ENCODE measurements at regions not wholly inside any gene's neighbourhood (a gene's known extent, or its start where the extent isn't known, plus 50 kb on each side); places are given as distances from the start of the nearest gene placed in this dataset.

GRCh38 chr16:66220702-66221101 is 145.8 kb upstream of the CDH5 start:
- H3K79me1 ChIP-seq (ENCODE audit: low read depth in 1 of 2, low read length in 2 of 2): no peaks in the 10 kb centered on the region
- WGBS, 2 experiments (ENCODE audit: extremely low coverage in 2 of 2, insufficient read length in 1 of 2): 83% methylated on average over 4 of the region's 6 CpGs; no CpG with 5 or more reads in 1 of the 2 experiments
- H3K27me3 ChIP-seq (ENCODE audit: control insufficient read depth, insufficient read depth, low read length): peaks cover 11% of the 10 kb centered on the region
- peaks cover 12% of the 10 kb centered on the region for H3K9me1 ChIP-seq (ENCODE audit: insufficient read depth, low read length)
- no peak overlapping the region for H2BK20ac ChIP-seq (ENCODE audit: low read depth, low read length)
- in situ Hi-C loops (cut with MboI; ENCODE audit: low sequenced_read_pairs): no loop called here
- no peaks in the 10 kb centered on the region for H3K36me3 ChIP-seq (ENCODE audit: control insufficient read depth, insufficient read depth, low read length)
- BruUV-seq (replicated peaks): no TSS peak
- H3K23ac ChIP-seq (ENCODE audit: low read depth, low read length): no peak overlapping the region
- intact Hi-C loops (cut with micrococcal nuclease): no loop called here
- H3K4me1 ChIP-seq (ENCODE audit: control insufficient read depth, insufficient read depth, low read length): peaks cover 8% of the 10 kb centered on the region; the same call in 1 of the 2 replicates
- H2BK120ac ChIP-seq (ENCODE audit: low read depth, low read length): no peak overlapping the region
- H4K8ac ChIP-seq (ENCODE audit: low read depth in 2 of 2, low read length in 2 of 2): no peak overlapping the region
- no peak overlapping the region for H2AK5ac ChIP-seq (ENCODE audit: low read depth, low read length)
- H2AFZ ChIP-seq (replicated peaks; ENCODE audit: low read length, poor library complexity): no peak overlapping the region
- no peak overlapping the region for H3K4ac ChIP-seq (ENCODE audit: low read depth, low read length)
- no peak overlapping the region for H3K4me2 ChIP-seq (ENCODE audit: low read depth, low read length)
- no peak overlapping the region for H3K4me3 ChIP-seq (ENCODE audit: insufficient read depth, low read depth, low read length)
- no peaks in the 10 kb centered on the region for H3K9me3 ChIP-seq (ENCODE audit: control insufficient read depth, insufficient read depth, low read length)
- ATAC-seq (ENCODE audit: low read depth): no peak
- no peak overlapping the region for H2BK5ac ChIP-seq (ENCODE audit: low read depth, low read length, poor library complexity, severe bottlenecking)
- H4K91ac ChIP-seq (ENCODE audit: insufficient read depth, low read depth, low read length): no peak overlapping the region
- H4K5ac ChIP-seq (ENCODE audit: low read depth, low read length): no peak overlapping the region
- no peak overlapping the region for H2AK9ac ChIP-seq (replicated peaks; ENCODE audit: low read depth, low read length, poor library complexity)
- CTCF ChIA-PET: no interaction called here
- no peak for DNase-seq
- POLR2A ChIA-PET (ENCODE audit: unreplicated experiment): no interaction called here
- no peak overlapping the region for H3K9ac ChIP-seq (ENCODE audit: low read depth, low read length)
- H3K27ac ChIP-seq (ENCODE audit: insufficient read depth, low read length): no peak overlapping the region
- dilution Hi-C loops (cut with HindIII; ENCODE audit: low sequenced_read_pairs, unreplicated experiment): no loop called here
- no peak overlapping the region for H3K14ac ChIP-seq (replicated peaks; ENCODE audit: low read depth, low read length)
- H3K18ac ChIP-seq (ENCODE audit: low read depth, low read length): no peak overlapping the region
- H4K20me1 ChIP-seq (ENCODE audit: insufficient read depth, low read length): no peaks in the 10 kb centered on the region
- no peak overlapping the region; the same call in 2 of the 3 replicates for H2BK15ac ChIP-seq (ENCODE audit: low read depth, low read length)
- no peak for TF ChIP-seq RAD21 (IDR thresholded peaks at IDR 0.05; ENCODE audit: low read length)
- TF ChIP-seq NFE2L2 (IDR thresholded peaks at IDR 0.05; ENCODE audit: low read depth, low read length): no peak
- TF ChIP-seq SMC3 (IDR thresholded peaks at IDR 0.05; ENCODE audit: low read depth, low read length): no peak
- no peak for TF ChIP-seq MXI1 (IDR thresholded peaks at IDR 0.05; ENCODE audit: borderline replicate concordance, low read depth, low read length)
- no peak for TF ChIP-seq FOS (IDR thresholded peaks at IDR 0.05; ENCODE audit: low read depth, low read length)
- TF ChIP-seq MAZ (IDR thresholded peaks at IDR 0.05; ENCODE audit: borderline replicate concordance, low read depth, low read length): no peak
- no peak for TF ChIP-seq RFX5 (IDR thresholded peaks at IDR 0.05; ENCODE audit: low read depth, low read length)
- TF ChIP-seq CTCF (conservative IDR thresholded peaks at IDR 0.05; ENCODE audit: low read depth, low read length): no peak
- TF ChIP-seq BHLHE40 (IDR thresholded peaks at IDR 0.05; ENCODE audit: low read depth, low read length): no peak
- no peak for TF ChIP-seq POLR2A (IDR thresholded peaks at IDR 0.05; ENCODE audit: low read depth, low read length)
- TF ChIP-seq RCOR1 (IDR thresholded peaks at IDR 0.05; ENCODE audit: insufficient replicate concordance, low read length): no peak
- no peak for TF ChIP-seq CHD1 (IDR thresholded peaks at IDR 0.05; ENCODE audit: low read depth, low read length)
- TF ChIP-seq ELK1 (IDR thresholded peaks at IDR 0.05; ENCODE audit: borderline replicate concordance, low read depth, low read length): no peak
- no peak for TF ChIP-seq CEBPB (IDR thresholded peaks at IDR 0.05; ENCODE audit: low read depth, low read length)
- H3K56ac ChIP-seq (ENCODE audit: extremely low read depth, insufficient read depth, low read length): no peak overlapping the region
